AG10803 (cell line): ENCODE measurements at regions not wholly inside any gene's neighbourhood (a gene's known extent, or its start where the extent isn't known, plus 50 kb on each side); places are given as distances from the start of the nearest gene placed in this dataset.
"Not testable (repeated sequence)": the region's sequence is repeated elsewhere in the genome, so short reads cannot be mapped to it uniquely, and the experiment has no call there.

Experiments
- DNase-seq: peaks from one replicate; pipeline ENCODE4 v3.0.0; 2010; ENCODE audit warnings: low read depth
- H3K4me3 ChIP-seq: 2 replicates; pipeline ENCODE4 v1.5.1; 2011; ENCODE audit warnings: mild to moderate bottlenecking, low read length, control low read depth
- TF ChIP-seq, protein P1 (sequence below): conservative IDR thresholded peaks from 2 replicates; pipeline ENCODE4 v1.5.1; 2011; ENCODE audit warnings: mild to moderate bottlenecking, low read length, control low read depth, inconsistent platforms

- TF ChIP-seq, protein P1, sequence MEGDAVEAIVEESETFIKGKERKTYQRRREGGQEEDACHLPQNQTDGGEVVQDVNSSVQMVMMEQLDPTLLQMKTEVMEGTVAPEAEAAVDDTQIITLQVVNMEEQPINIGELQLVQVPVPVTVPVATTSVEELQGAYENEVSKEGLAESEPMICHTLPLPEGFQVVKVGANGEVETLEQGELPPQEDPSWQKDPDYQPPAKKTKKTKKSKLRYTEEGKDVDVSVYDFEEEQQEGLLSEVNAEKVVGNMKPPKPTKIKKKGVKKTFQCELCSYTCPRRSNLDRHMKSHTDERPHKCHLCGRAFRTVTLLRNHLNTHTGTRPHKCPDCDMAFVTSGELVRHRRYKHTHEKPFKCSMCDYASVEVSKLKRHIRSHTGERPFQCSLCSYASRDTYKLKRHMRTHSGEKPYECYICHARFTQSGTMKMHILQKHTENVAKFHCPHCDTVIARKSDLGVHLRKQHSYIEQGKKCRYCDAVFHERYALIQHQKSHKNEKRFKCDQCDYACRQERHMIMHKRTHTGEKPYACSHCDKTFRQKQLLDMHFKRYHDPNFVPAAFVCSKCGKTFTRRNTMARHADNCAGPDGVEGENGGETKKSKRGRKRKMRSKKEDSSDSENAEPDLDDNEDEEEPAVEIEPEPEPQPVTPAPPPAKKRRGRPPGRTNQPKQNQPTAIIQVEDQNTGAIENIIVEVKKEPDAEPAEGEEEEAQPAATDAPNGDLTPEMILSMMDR, result no peak
- DNase-seq, result no peak
- no peak overlapping the region for H3K4me3 ChIP-seq
These were observed 74.8 kb downstream of the GADD45G start for GRCh38 chr9:89679581-89679980.

DNA sequence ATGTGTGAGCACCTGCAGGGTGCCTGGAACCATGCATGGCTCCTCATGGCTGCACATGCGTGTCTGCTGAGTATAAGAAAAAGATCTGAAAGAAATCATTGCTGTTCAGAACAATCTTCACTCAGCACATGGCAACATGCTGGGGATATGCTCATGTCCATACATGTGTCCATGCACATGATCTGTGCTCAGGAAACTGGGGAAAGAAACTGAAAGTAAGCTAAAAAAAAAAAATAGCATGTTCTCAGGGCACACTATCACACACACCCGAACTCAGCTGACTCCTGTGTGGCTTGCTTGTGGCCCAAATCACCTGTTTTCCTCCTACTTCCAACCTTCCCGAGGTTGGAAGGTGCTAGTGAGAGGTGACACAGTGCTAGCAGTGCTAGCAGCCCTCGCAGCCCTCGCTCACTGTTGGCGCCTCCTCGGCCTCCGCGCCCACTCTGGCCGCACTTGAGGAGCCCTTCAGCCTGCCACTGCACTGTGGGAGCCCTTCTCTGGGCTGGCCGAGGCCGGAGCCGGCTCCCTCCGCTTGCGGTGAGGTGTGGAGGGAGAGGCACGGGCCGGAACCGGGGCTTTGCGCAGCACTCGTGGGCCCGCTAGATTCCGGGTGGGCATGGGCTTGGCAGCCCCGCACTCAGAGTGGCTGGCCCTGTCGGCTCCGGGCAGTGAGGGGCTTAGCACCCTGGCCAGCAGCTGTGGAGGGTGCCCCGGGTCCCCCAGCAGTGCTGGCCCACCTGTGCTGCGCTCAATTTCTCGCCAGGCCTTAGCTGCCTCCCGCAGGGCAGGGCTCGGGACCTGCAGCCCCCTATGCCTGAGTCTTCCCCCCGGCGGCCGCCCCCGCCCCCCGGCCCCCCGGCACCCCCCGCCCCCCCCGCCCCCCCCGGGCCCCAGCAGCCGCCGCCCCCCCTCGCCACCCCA is 76.0 kb downstream of the GADD45G start:
- DNase-seq, result no peak
- H3K4me3 ChIP-seq, result no peak overlapping the region
- TF ChIP-seq, protein P1, result no peak

- not testable (repeated sequence) for DNase-seq, H3K4me3 ChIP-seq
These were observed 76.7 kb downstream of the GADD45G start for GRCh38 chr9:89681468-89681859.

DNA sequence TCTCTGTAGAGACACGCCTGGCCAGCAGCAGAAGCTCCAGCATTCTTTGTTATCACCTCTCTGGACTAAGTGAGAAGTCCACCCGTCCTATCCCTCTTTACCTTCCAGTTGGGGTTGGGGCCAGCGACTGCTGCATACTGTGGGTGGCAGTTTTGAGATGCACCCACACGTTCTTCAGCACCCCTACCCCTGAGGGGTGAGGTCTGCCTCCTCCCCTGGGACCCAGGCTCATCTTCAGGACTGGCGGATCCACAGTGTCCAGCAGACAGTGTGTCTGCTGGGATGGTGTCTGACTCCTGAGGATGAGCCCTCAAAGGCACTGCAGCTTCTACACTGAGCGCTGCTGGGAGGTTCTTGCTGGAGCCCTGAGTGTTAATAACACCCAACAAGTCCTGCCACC is 78.8 kb downstream of the GADD45G start:
- TF ChIP-seq, protein P1, result no peak
- no peak overlapping the region for H3K4me3 ChIP-seq
- DNase-seq, result no peak

DNA sequence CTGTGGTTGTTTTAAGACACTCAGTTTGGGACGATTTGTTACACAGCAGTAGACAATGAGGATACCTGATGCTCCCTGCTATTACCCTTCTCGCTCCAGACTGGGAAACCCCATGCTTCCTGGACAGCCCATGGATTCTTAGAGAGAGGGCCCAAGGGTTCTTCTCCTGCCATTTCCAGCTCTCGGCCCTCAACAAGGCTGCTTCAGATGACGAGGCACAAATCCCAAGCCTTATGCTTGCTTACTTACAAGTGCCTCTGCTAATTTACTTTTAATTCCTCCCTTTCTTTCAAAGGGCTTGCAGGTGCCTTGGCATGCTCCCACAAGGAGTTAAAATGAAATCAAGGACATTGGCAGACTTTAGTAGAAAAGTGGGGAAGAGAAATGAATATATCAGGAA is 79.4 kb downstream of the GADD45G start:
- H3K4me3 ChIP-seq, result no peak overlapping the region
- TF ChIP-seq, protein P1, result no peak
- DNase-seq, result no peak

- no peak overlapping the region for H3K4me3 ChIP-seq
- TF ChIP-seq, protein P1, result no peak
- DNase-seq, result no peak
These were observed 80.3 kb downstream of the GADD45G start for GRCh38 chr9:89684912-89685636.

GRCh38 chr9:89685698-89686097 is 80.9 kb downstream of the GADD45G start:
- DNase-seq, result no peak
- no peak overlapping the region for H3K4me3 ChIP-seq
- TF ChIP-seq, protein P1, result no peak
